PC-9 (cell line): ENCODE measurements at regions not wholly inside any gene's neighbourhood (a gene's known extent, or its start where the extent isn't known, plus 50 kb on each side); places are given as distances from the start of the nearest gene placed in this dataset.

Source experiments
- BruUV-seq: library from RNA; stranded (reverse); fragments of 400-500 nt; replicated peaks from 2 replicates; lab custom pipeline; 2021; lab: Mats Ljungman, UMichigan
- CTCF ChIA-PET: fragments of 300-600 bp; sonication (Branson Sonifier 250); formaldehyde crosslinking; loops from one replicate; lab custom pipeline; 2022; ENCODE audit warnings: antibody characterized with exemption; lab: Charles Lee
- POLR2A ChIA-PET: fragments of 300-600 bp; sonication (Branson Sonifier 250); formaldehyde crosslinking; loops from one replicate; lab custom pipeline; 2022; ENCODE audit warnings: antibody characterized with exemption; ENCODE audit not compliant: unreplicated experiment; lab: Charles Lee
- DNase-seq, 2 experiments: peaks; one replicate each; pipeline versions ENCODE4 v3.0.0 to v3.0.0-alpha.2; 2015 to 2022; ENCODE audit warnings: mixed read lengths in 1 of 2
- H2AFZ ChIP-seq: fragments of 200-600 bp; sonication (generic); 2 replicates; pipeline ENCODE4 v1.8.1; 2017; ENCODE audit warnings: antibody characterized with exemption
- H3F3A ChIP-seq: fragments of 200-600 bp; sonication (generic); 2 replicates; pipeline ENCODE4 v1.8.1; 2017; ENCODE audit warnings: antibody characterized with exemption, mild to moderate bottlenecking, low read depth; ENCODE audit not compliant: insufficient read depth
- H3K27ac ChIP-seq: fragments of 200-600 bp; sonication (generic); 2 replicates; pipeline ENCODE4 v1.6.1; 2016; ENCODE audit warnings: mixed run types
- H3K27me3 ChIP-seq: fragments of 200-600 bp; sonication (generic); 2 replicates; pipeline ENCODE4 v1.6.1; 2016; ENCODE audit warnings: low read depth, mixed run types; ENCODE audit not compliant: insufficient read depth
- H3K36me3 ChIP-seq: fragments of 200-600 bp; sonication (generic); 2 replicates; pipeline ENCODE4 v1.6.1; 2016; ENCODE audit warnings: low read depth, mixed run types
- H3K4me1 ChIP-seq: fragments of 200-600 bp; sonication (generic); replicated peaks from 2 replicates; pipeline ENCODE4 v1.6.1; 2016; ENCODE audit warnings: mixed run types; ENCODE audit not compliant: insufficient read depth
- H3K4me2 ChIP-seq: fragments of 200-600 bp; sonication (generic); 2 replicates; pipeline ENCODE4 v1.6.1; 2017; ENCODE audit warnings: mixed run types
- H3K4me3 ChIP-seq: fragments of 200-600 bp; sonication (generic); 2 replicates; pipeline ENCODE4 v1.6.1; 2016; ENCODE audit warnings: mixed run types
- H3K79me2 ChIP-seq: fragments of 200-600 bp; sonication (generic); 2 replicates; pipeline ENCODE4 v1.6.1; 2017; ENCODE audit warnings: low read depth, mixed run types
- H3K9me2 ChIP-seq: fragments of 200-600 bp; sonication (generic); 2 replicates; pipeline ENCODE4 v1.8.1; 2017; ENCODE audit warnings: mild to moderate bottlenecking; ENCODE audit not compliant: insufficient read depth
- H3K9me3 ChIP-seq: fragments of 200-600 bp; sonication (generic); 2 replicates; pipeline ENCODE4 v1.8.1; 2016; ENCODE audit warnings: low read depth; ENCODE audit not compliant: insufficient read depth
- H4K20me1 ChIP-seq: fragments of 200-600 bp; sonication (generic); 2 replicates; pipeline ENCODE4 v1.8.1; 2017; ENCODE audit not compliant: insufficient read depth
- EZH2 ChIP-seq: fragments of 200-600 bp; sonication (generic); IDR thresholded peaks from 2 replicates; pipeline ENCODE4 v1.8.0; 2017; ENCODE audit warnings: antibody characterized with exemption, low read depth
- intact Hi-C: fragments of 100-400 bp; cut with micrococcal nuclease; formaldehyde crosslinking; loops from one replicate; pipeline ENCODE4 v1.10.0; 2022; ENCODE audit not compliant: unreplicated experiment
- TF ChIP-seq, protein P1 (sequence below): fragments of 200-600 bp; sonication (generic); conservative IDR thresholded peaks from 2 replicates; pipeline ENCODE4 v1.6.1; 2017; ENCODE audit warnings: mixed run types, antibody characterized with exemption, mild to moderate bottlenecking, moderate library complexity

- H3F3A ChIP-seq, result no peaks in the 10 kb centered on the region
- H3K36me3 ChIP-seq, result no peaks in the 10 kb centered on the region
- H3K4me2 ChIP-seq, result no peak overlapping the region
- H3K9me3 ChIP-seq, result no peaks in the 10 kb centered on the region
- CTCF ChIA-PET, result no interaction called here
- no TSS peak for BruUV-seq
- POLR2A ChIA-PET, result no interaction called here
- H2AFZ ChIP-seq, result no peak overlapping the region
- intact Hi-C loops, result no loop called here
- TF ChIP-seq, protein P1, sequence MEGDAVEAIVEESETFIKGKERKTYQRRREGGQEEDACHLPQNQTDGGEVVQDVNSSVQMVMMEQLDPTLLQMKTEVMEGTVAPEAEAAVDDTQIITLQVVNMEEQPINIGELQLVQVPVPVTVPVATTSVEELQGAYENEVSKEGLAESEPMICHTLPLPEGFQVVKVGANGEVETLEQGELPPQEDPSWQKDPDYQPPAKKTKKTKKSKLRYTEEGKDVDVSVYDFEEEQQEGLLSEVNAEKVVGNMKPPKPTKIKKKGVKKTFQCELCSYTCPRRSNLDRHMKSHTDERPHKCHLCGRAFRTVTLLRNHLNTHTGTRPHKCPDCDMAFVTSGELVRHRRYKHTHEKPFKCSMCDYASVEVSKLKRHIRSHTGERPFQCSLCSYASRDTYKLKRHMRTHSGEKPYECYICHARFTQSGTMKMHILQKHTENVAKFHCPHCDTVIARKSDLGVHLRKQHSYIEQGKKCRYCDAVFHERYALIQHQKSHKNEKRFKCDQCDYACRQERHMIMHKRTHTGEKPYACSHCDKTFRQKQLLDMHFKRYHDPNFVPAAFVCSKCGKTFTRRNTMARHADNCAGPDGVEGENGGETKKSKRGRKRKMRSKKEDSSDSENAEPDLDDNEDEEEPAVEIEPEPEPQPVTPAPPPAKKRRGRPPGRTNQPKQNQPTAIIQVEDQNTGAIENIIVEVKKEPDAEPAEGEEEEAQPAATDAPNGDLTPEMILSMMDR, result no peak
- TF ChIP-seq EZH2, result no peak
- H4K20me1 ChIP-seq, result no peaks in the 10 kb centered on the region
- no peak overlapping the region for H3K4me3 ChIP-seq
- no peak overlapping the region for H3K27ac ChIP-seq
- H3K79me2 ChIP-seq, result no peaks in the 10 kb centered on the region
- 0 out of 2 replicates have a peak, but pooled peaks cover 4% of the 10 kb centered on the region for H3K27me3 ChIP-seq
- H3K4me1 ChIP-seq, result no peaks in the 10 kb centered on the region
- DNase-seq, result no peak
- H3K9me2 ChIP-seq, result no peaks in the 10 kb centered on the region
Observed at GRCh38 chr11:79520086-79520485, 79.3 kb upstream of the TENM4 start.

- Histone ChIP-seq H3K27ac (no peak overlapping the region), H4K20me1 (no peaks in the 10 kb centered on the region), H3K27me3 (peaks cover 19% of the 10 kb centered on the region), H3K4me2 (no peak overlapping the region), H3K79me2 (no peaks in the 10 kb centered on the region), H2AFZ (no peak overlapping the region), H3K9me3 (no peaks in the 10 kb centered on the region), H3K4me1 (no peaks in the 10 kb centered on the region), H3F3A (no peaks in the 10 kb centered on the region), H3K36me3 (no peaks in the 10 kb centered on the region), H3K9me2 (no peaks in the 10 kb centered on the region), H3K4me3 (no peak overlapping the region)
- ChIA-PET CTCF (no interaction called here), POLR2A (no interaction called here)
- TF ChIP-seq EZH2, result no peak
- TF ChIP-seq, protein P1, result no peak
- intact Hi-C loops, result no loop called here
- no peak for DNase-seq
- BruUV-seq, result no TSS peak
Observed at GRCh38 chr11:79515781-79516180, 75.0 kb upstream of the TENM4 start.

- Histone ChIP-seq H3K79me2 (no peaks in the 10 kb centered on the region), H3K4me1 (no peaks in the 10 kb centered on the region), H3K36me3 (no peaks in the 10 kb centered on the region), H3K27ac (no peak overlapping the region), H3K4me3 (no peak overlapping the region), H3K9me2 (no peaks in the 10 kb centered on the region), H3K27me3 (peaks cover 30% of the 10 kb centered on the region), H4K20me1 (no peaks in the 10 kb centered on the region), H3K4me2 (no peak overlapping the region), H2AFZ (no peak overlapping the region), H3F3A (no peaks in the 10 kb centered on the region), H3K9me3 (no peaks in the 10 kb centered on the region)
- no peak for DNase-seq
- POLR2A ChIA-PET, result no interaction called here
- intact Hi-C loops, result no loop called here
- no peak for TF ChIP-seq EZH2
- CTCF ChIA-PET, result no interaction called here
- BruUV-seq, result no TSS peak
Observed at GRCh38 chr11:79514695-79515094, 73.9 kb upstream of the TENM4 start.

DNA sequence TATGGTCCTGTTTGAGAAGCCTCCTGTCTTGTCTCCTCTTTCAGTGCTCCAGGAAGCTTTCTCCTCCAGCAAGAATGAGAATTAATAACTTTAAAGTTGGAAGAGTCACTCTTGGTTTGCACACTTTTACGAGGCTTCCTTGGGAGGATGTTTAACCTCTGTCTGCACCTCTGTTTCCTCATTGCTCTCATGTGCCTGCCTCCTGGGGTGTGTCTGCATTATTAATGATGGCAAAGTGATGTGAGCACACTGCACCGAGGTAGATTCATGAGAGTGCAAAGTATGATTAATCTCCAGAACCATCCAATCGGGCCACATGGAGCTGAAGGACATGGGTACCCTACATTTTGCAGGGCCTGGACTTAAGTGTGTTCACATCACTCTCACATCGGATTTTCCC is 73.5 kb upstream of the TENM4 start:
- H2AFZ ChIP-seq, result no peak overlapping the region
- H3K79me2 ChIP-seq, result no peaks in the 10 kb centered on the region
- H3K9me2 ChIP-seq, result no peaks in the 10 kb centered on the region
- no peaks in the 10 kb centered on the region for H3K9me3 ChIP-seq
- ChIA-PET POLR2A (no interaction called here), CTCF (no interaction called here)
- no peak overlapping the region for H3K4me3 ChIP-seq
- no TSS peak for BruUV-seq
- H3F3A ChIP-seq, result no peaks in the 10 kb centered on the region
- no peak overlapping the region for H3K4me2 ChIP-seq
- H3K4me1 ChIP-seq, result no peaks in the 10 kb centered on the region
- peaks cover 34% of the 10 kb centered on the region for H3K27me3 ChIP-seq
- H4K20me1 ChIP-seq, result no peaks in the 10 kb centered on the region
- DNase-seq, result no peak
- intact Hi-C loops, result no loop called here
- TF ChIP-seq, protein P1, result no peak
- TF ChIP-seq EZH2, result no peak
- H3K36me3 ChIP-seq, result no peaks in the 10 kb centered on the region
- no peak overlapping the region for H3K27ac ChIP-seq
